Endodermal cell (in vitro differentiated cells): ENCODE measurements at regions not wholly inside any gene's neighbourhood (a gene's known extent, or its start where the extent isn't known, plus 50 kb on each side); places are given as distances from the start of the nearest gene placed in this dataset.

ENCODE experiments used
- DNase-seq: peaks from one replicate; pipeline ENCODE4 v3.0.0-alpha.2; 2017
- H3K27ac ChIP-seq: 2 replicates; pipeline ENCODE4 v1.5.1; 2013; ENCODE audit warnings: mild to moderate bottlenecking, low read depth, low read length, moderate library complexity
- H3K27me3 ChIP-seq: 2 replicates; pipeline ENCODE4 v1.6.1; 2013; ENCODE audit warnings: mild to moderate bottlenecking, low read length, moderate library complexity; ENCODE audit not compliant: insufficient read depth, control insufficient read depth, poor library complexity, severe bottlenecking
- H3K36me3 ChIP-seq: 2 replicates; pipeline ENCODE4 v1.7.0; 2013; ENCODE audit warnings: mild to moderate bottlenecking, low read length, moderate library complexity; ENCODE audit not compliant: control insufficient read depth, insufficient read depth
- H3K4me1 ChIP-seq: one replicate; pipeline ENCODE4 v1.7.0; 2013; ENCODE audit warnings: low read length; ENCODE audit not compliant: control insufficient read depth, insufficient read depth
- H3K4me3 ChIP-seq: 2 replicates; pipeline ENCODE4 v1.5.1; 2013; ENCODE audit warnings: mild to moderate bottlenecking, low read length, moderate library complexity
- H3K9ac ChIP-seq: 2 replicates; pipeline ENCODE4 v1.6.1; 2013; ENCODE audit warnings: mild to moderate bottlenecking, low read length, moderate library complexity; ENCODE audit not compliant: poor library complexity, severe bottlenecking; ENCODE audit errors: extremely low read depth
- H3K9me3 ChIP-seq: 2 replicates; pipeline ENCODE4 v1.6.1; 2013; ENCODE audit warnings: mild to moderate bottlenecking, low read length, moderate library complexity; ENCODE audit not compliant: control insufficient read depth
- H3K27ac Mint-ChIP-seq: 2 replicates; pipeline ENCODE4 v1.8.0; 2020; ENCODE audit warnings: mixed read lengths
- H3K27me3 Mint-ChIP-seq: 2 replicates; pipeline ENCODE4 v1.8.0; 2021; ENCODE audit warnings: mild to moderate bottlenecking, mixed read lengths; ENCODE audit not compliant: insufficient read depth
- H3K36me3 Mint-ChIP-seq: 2 replicates; pipeline ENCODE4 v1.8.0; 2020; ENCODE audit warnings: low read depth, mixed read lengths
- H3K4me1 Mint-ChIP-seq: 2 replicates; pipeline ENCODE4 v1.8.0; 2020; ENCODE audit warnings: mixed read lengths
- H3K4me3 Mint-ChIP-seq: 2 replicates; pipeline ENCODE4 v1.8.0; 2020; ENCODE audit warnings: mild to moderate bottlenecking, moderate library complexity, mixed read lengths
- H3K9me3 Mint-ChIP-seq: 2 replicates; pipeline ENCODE4 v1.8.0; 2020; ENCODE audit warnings: mild to moderate bottlenecking, mixed read lengths
- WGBS, 2 experiments: methylation state at CpG; one replicate each; pipeline versions ENCODE4 v1.1.5 to v1.1.7; 2013; ENCODE audit warnings: missing lambda C conversion rate in 2 of 2, mixed read lengths in 1 of 2; ENCODE audit not compliant: insufficient coverage in 1 of 2, insufficient read length in 1 of 2; 5-methylcytosine and 5-hydroxymethylcytosine counted together
- TF ChIP-seq, protein P1 (sequence below): fragments of 200-600 bp; sonication (generic); conservative IDR thresholded peaks from 2 replicates; pipeline ENCODE4 v1.5.0; 2021; ENCODE audit warnings: antibody characterized with exemption, mild to moderate bottlenecking

DNA sequence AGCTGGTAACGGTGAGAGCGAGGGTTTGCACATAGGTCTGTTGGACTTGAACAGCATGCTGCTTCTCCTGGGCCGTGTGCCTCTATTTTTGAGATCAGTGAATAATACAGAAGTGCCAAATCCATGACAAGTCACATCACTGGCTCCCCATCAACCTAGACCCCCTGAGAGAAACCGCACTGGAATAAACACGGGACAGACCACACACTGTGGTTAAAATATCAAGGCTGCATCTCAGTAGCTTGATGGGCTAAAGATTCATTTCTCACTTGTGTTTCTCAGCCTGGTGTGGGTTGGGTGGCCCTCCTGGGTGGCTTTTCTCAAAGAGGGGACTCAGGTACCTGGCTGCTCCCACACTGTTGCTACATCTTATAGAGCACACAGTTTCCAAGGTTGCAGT lies 191.0 kb downstream of the DICER1 start:
- Mint-ChIP-seq H3K27ac (no peak overlapping the region), H3K27me3 (peaks cover 12% of the 10 kb centered on the region), H3K4me3 (no peak overlapping the region), H3K9me3 (peaks cover 2% of the 10 kb centered on the region), H3K4me1 (peaks cover 7% of the 10 kb centered on the region), H3K36me3 (no peaks in the 10 kb centered on the region)
- 73 to 87% methylated on average over 4 to 5 of the region's 5 CpGs for WGBS, 2 experiments
- TF ChIP-seq, protein P1, sequence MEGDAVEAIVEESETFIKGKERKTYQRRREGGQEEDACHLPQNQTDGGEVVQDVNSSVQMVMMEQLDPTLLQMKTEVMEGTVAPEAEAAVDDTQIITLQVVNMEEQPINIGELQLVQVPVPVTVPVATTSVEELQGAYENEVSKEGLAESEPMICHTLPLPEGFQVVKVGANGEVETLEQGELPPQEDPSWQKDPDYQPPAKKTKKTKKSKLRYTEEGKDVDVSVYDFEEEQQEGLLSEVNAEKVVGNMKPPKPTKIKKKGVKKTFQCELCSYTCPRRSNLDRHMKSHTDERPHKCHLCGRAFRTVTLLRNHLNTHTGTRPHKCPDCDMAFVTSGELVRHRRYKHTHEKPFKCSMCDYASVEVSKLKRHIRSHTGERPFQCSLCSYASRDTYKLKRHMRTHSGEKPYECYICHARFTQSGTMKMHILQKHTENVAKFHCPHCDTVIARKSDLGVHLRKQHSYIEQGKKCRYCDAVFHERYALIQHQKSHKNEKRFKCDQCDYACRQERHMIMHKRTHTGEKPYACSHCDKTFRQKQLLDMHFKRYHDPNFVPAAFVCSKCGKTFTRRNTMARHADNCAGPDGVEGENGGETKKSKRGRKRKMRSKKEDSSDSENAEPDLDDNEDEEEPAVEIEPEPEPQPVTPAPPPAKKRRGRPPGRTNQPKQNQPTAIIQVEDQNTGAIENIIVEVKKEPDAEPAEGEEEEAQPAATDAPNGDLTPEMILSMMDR, result no peak
- H3K27ac ChIP-seq, result no peak overlapping the region
- H3K9me3 ChIP-seq, result no peaks in the 10 kb centered on the region
- no peak for DNase-seq
- no peak overlapping the region for H3K4me3 ChIP-seq
- no peaks in the 10 kb centered on the region for H3K36me3 ChIP-seq
- no peak overlapping the region for H3K9ac ChIP-seq
- H3K4me1 ChIP-seq, result no peaks in the 10 kb centered on the region
- H3K27me3 ChIP-seq, result no peaks in the 10 kb centered on the region

DNA sequence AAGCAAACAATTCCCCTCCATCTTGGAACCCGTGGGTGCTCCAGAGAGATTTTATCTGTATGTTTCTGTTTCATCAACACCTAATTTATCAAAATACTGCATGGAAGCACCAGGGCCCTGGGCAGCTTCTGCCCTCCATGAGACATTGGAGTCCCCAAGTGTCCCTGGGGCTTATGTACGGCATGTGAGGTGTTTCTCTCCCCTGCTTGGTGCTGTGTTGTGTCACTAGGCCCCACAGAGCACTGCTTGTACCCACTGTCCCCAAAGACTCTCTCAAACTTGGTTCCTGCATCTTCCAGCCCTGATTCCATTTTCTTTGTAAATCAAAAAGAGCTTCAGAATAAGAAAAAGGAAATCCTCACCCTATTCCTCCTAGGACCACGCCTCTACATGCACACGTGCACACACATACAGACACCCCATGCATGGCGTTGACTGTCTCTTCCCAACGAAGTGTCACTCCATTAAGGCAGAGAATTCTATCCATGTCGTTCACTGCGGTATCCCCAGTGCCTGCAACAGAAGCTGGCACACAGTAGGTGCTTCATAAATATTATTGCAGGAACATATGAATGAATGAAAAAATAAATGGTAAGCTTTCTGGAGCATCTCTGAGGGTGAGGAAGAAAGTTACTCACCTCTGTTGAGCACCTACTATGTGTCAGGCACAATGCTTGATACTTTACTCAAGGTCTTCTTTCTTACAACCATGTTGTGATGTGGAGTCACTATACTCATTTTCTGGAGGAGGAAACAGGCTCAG lies 191.6 kb downstream of the DICER1 start:
- no peak overlapping the region for H3K27ac Mint-ChIP-seq
- no peak for DNase-seq
- no peaks in the 10 kb centered on the region for H3K36me3 Mint-ChIP-seq
- H3K27me3 Mint-ChIP-seq, result peaks cover 12% of the 10 kb centered on the region
- Histone ChIP-seq H3K4me1 (no peaks in the 10 kb centered on the region), H3K9ac (no peak overlapping the region), H3K9me3 (no peaks in the 10 kb centered on the region), H3K27ac (no peak overlapping the region), H3K4me3 (no peak overlapping the region), H3K36me3 (no peaks in the 10 kb centered on the region), H3K27me3 (no peaks in the 10 kb centered on the region)
- H3K9me3 Mint-ChIP-seq, result no peaks in the 10 kb centered on the region
- peaks cover 7% of the 10 kb centered on the region for H3K4me1 Mint-ChIP-seq
- TF ChIP-seq, protein P1, result no peak
- 93 to 95% methylated on average over 8 of the region's 8 CpGs for WGBS, 2 experiments
- no peak overlapping the region for H3K4me3 Mint-ChIP-seq

DNA sequence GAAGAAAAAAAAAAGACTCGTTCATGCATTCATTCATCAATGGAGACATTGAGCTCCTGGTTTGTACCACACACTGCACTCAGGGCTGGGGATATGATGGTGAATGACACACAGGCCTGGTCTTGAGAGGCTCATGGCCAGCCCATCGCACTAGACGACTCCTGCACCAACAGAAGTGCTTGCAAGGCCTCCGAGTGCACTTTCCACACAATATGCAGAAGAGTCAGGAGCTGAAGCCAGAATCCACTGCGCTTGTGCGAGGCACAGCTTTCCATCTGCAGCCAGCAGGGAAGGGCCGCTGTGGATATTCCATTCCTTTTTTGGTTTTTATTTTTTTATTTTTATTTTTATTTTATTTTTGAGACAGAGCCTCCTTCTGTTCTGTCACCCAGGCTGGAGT lies 192.4 kb downstream of the DICER1 start:
- TF ChIP-seq, protein P1, result no peak
- no peaks in the 10 kb centered on the region for H3K36me3 Mint-ChIP-seq
- Histone ChIP-seq H3K4me1 (no peaks in the 10 kb centered on the region), H3K4me3 (no peak overlapping the region), H3K9ac (no peak overlapping the region), H3K36me3 (no peaks in the 10 kb centered on the region), H3K9me3 (no peaks in the 10 kb centered on the region), H3K27ac (no peak overlapping the region), H3K27me3 (no peaks in the 10 kb centered on the region)
- no peaks in the 10 kb centered on the region for H3K9me3 Mint-ChIP-seq
- no peak overlapping the region for H3K4me3 Mint-ChIP-seq
- DNase-seq, result no peak
- H3K27ac Mint-ChIP-seq, result no peak overlapping the region
- peaks cover 12% of the 10 kb centered on the region for H3K27me3 Mint-ChIP-seq
- 91 to 100% methylated on average over 1 to 6 of the region's 7 CpGs for WGBS, 2 experiments
- peaks cover 7% of the 10 kb centered on the region for H3K4me1 Mint-ChIP-seq
